HG03520 (cell line): ENCODE measurements at regions not wholly inside any gene's neighbourhood (a gene's known extent, or its start where the extent isn't known, plus 50 kb on each side); places are given as distances from the start of the nearest gene placed in this dataset.

Experiments used
- ATAC-seq: cut with Tn5 transposase; IDR thresholded peaks from one replicate; pipeline ENCODE4 v1.9.1; 2021; ENCODE audit warnings: mild to moderate bottlenecking, moderate library complexity; ENCODE audit not compliant: unreplicated experiment

DNA sequence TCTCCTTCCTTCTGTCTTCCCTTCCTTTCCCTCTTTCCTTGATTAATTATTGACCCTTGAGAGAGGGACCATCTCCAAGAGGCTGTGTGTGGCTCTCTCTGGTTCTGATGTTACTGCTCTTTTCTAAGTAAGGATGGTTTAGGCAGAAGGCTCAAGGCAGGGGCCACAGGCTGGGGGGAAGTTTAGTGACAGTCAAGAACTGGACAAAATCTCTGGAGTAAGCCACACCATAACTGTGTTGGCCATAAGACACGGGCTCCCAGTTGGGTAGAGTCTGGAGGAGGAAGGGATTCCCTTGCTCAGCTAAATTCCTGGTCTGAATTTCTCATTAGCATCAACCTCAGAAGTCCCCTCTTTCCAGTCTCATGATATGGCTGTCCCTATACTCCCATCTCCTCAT lies 74.7 kb downstream of the BUD13 start:
- ATAC-seq, result no peak

DNA sequence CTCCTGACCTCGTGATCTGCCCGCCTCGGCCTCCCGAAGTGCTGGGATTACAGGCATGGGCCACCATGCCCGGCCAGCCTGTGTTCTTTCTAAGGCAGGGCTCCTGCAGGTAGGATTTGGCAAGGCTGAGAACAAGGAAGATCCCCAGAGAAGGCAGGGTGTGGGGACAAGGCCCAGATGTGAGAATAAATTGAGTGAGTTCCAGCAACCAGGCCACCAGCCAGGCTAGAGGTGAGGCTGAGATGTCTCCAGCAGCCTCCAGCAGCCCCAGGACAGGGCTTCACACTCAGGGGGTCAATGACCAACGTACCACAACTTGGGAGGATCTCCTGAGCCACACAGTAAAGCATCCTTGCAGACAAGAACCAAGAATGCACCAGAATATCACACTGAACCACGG lies 75.1 kb downstream of the BUD13 start:
- no peak for ATAC-seq

DNA sequence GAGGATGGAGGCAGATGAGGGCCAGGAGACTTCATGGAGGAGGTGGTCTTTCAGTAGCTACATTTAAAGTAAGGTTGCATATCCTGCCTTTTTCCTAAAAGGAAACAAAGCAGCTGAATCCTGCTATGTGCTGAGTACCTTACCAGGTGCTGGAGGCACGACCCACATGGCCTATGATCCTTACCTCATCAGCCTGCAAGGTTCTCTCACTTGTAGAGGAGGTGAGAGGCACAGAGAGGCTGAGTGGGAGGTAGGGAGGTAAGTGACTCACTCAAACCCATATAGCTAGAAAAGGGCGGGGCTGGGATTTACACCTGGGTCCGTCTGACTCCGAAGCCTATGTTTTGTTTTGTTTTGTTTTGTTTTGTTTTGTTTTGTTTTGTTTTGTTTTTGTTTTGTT lies 75.8 kb downstream of the BUD13 start:
- no peak for ATAC-seq

DNA sequence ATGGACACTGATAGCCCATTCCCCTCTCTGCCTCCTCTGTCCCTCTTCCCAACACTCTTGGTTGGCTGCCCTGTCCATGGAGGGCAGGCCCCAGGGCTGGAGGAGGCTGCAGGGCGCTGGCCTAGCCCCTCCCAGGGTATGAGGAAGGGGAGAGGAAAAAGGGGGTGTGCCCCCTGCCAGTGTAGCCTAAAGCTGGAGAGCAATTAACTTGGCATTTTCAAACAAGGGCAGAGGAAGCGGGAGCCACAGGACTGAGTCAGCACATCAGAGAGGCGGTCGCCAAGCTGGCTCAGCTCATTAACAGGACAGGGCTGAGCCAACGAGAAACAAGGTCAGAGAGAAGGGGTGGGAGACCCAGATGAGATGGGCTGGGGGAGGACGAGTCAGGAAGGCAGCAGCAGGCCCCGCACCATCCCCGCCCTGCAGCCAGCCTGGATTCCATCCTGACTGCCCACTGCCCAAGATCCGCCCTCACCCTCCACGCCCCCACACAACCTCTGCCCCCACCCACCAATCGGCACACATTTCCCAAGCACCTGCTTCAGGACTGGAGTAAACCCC lies 76.3 kb downstream of the BUD13 start:
- no peak for ATAC-seq

DNA sequence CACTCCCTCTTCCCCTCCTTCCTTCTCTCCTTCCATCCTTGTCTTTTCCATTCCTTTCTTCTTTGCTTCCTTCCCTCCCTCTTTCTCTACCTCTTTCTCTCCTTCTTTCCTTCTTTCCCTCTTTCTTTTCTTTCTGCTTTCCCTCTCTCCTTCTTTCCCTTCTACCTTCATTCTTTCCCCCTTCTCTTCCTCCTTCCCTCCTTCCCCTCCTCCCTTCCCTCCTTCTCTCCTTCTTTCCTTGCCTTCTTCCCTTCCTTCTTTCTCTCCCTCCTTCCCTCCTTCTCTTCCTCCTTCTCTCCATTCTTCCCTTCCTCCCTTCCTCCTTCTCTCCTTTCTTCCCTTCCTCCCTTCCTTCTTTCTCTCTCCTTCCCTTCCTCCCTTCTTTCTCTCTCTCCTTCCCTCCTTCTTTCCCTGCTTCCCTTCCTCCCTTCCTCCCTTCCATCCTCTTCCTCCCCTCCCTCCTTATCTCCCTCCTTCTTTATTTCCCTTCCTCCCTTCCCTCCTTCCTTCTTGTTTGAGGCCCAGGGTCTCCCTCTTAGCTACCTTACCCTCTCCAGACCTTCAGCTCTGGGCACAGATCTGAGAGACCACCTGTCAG lies 77.0 kb downstream of the BUD13 start:
- no peak for ATAC-seq

DNA sequence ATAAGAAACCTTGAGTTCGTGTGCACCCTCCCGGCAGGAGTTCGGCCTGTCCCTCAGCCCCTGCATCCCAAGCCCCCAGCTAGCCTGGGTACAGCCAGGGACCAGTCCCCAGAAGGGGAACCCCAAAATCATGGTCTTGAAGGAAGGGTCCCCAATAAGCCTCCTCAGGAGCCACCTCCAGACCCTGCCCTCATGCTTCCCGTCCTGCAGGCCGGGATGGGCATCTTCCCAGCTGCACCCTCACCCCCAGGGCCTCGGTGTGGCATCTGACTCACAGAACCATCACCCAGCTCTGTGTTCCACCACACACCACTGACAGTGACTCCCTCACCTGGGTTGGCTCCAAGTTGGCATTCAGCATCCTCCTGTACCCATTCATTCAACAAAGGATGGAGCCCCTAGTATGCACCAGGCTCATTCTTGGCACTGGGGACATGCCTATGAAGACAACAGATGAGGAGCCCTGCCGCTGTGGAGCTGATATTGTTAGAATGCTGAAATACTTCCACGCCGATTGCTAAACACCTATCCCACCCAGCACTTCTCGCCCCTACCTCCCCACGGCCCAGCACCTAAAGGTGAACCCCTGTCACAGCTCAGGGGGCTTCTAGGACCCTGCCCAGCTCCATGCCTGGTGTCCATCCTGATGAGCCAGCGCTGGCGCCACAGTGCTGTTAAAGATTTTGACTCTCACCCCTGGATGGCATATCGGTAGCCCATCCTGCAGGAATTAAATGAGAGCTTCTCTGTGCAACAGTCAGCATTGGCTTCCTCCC lies 77.8 kb downstream of the BUD13 start:
- no peak for ATAC-seq

DNA sequence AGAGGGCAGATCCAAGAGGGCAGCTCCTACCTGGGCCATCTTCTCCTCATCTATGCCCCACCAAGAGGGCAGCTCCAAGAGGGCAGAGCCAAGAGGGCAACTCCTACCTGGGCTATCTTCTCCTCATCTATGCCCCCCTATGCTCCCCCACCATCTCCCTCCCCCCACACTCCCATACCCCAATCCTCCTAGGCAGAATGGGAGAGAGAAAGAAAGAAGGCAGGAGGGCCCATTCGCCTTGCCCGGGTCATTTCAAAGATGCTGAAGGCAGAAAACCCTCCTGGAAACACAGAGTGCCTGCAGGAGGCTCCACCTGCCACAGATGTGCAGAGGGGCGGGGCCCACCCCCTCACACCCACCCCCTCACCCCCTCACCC lies 78.5 kb downstream of the BUD13 start:
- ATAC-seq, result no peak

DNA sequence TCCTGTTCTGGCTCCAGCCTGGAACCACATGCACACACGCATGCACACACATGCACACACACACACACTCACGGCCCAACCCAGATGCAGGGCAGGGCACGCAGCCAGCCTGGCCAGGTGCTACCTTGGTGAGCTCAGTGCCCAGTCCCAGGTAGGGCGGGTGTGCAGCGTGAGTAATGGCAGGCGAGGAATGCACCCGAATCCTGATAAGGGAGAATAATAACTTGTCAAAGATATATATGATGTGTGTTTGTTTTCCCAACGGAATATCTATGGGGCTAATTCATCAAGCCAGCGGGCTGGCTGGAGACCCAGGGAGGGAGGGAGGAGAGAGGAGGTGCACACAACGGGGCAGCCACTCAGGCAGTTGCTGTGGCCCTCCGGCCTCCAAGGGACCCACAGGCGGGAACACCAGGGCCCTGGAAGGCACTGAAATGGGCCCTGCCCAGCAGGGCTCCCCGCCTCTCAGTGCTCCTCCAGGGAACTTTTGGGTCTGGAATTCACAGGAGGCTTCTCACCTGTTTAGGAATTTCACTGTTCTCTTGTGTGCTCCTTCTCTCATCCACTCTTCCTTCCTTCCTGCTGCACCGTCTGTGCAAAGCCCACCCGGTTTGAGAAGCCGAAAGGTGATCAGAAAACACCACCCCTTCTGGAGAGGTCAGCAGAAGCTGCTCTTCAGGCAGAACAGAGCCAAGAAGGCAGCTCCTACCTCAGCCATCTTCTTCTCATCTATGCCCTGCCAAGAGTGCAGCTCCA lies 79.0 kb downstream of the BUD13 start:
- ATAC-seq, result no peak

DNA sequence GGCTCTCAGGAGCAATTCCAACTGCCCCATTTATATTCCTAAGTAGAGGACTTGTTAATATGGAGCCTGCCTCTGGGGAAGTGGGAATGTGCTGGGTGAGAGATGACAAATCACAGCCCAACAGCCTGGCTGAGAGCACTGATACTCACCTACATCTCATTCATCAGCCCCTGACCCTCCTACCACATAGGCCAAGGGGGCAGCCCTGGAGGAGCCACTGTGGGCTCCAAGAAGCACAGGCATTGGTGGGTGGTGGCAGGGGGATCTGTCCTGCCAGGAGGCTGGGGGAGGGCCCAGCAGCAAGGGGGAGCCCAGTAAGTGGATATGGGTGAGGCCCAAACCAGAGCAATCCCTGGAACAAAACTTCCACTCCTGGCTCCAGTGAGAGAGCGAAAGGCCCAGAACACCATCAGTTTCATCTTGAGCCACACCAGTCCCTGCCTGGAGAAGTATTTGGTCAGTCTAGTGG lies 79.7 kb downstream of the BUD13 start:
- ATAC-seq, result no peak

DNA sequence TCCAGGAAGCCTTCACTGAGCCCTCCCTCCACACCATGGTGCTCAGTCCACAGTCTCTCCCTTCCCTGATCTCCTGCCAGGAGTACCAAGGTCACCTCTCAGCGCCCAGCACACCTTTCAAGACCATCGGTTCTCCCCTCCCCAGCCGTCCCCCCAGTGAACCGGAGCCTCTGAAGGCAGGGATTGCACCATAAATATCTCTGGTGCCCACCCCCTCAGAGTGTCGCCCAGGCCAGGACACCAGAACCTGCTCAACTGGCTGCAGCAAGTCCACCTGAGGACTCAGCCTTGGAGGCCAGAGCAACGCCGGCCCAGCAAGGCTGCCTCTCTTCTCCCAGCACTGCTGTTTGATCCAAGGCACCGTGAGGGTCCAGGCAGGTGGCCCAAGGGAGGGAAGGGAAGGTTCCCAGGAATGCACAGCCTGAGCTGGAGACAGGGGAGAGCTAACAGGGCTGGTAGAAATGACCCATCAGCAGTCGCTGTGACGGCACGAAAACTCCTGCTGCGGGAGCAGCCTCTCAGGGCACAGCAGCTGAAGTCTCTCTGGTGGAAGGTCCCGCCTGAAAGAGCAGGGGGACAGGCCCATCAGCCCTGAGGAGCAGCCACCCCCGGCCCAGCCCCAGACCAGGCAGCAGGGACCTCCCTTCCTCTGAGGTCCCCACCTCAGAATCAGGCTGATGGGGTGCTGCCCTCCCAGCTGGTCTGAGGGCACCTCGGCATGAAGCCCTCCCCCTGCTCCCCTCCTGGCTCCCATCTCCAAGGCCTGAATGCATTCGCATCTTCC lies 80.3 kb downstream of the BUD13 start:
- no peak for ATAC-seq

DNA sequence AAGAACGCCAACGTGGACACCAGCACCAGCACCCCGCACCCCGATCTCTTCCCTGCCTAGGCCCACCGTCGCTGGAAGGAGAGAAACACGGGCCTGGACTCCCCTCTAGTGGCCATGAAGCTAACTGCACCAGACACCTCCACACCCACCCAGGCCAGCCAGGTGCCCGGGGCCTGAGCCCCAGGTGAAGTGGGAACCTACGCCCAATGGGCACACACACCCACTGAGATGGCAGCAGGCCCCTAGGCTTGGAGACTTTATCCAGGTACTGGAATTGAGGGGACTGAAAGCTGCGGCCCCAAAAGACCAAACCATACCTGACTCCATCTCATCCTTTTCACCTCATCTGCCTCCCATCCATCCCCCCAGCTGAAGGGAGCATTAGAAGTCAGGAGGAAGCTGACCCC lies 81.0 kb downstream of the BUD13 start:
- no peak for ATAC-seq

DNA sequence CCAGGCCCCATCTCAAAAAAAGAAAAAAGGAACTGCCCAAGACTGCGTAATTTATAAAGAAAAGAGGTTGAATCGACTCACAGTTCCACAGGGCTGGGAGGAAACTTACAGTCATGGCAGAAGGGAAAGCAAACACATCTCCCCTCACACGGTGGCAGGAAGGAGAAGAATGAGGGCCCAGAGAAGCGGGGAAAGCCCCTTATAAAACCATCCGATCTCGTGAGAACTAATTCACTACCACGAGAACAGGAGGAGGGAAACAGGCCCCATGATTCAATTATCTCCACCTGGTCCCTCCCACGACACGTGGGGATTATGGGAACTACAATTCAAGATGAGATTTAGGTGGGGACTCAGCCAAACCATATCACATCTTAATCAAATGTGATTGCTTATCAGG lies 82.2 kb downstream of the BUD13 start:
- no peak for ATAC-seq

DNA sequence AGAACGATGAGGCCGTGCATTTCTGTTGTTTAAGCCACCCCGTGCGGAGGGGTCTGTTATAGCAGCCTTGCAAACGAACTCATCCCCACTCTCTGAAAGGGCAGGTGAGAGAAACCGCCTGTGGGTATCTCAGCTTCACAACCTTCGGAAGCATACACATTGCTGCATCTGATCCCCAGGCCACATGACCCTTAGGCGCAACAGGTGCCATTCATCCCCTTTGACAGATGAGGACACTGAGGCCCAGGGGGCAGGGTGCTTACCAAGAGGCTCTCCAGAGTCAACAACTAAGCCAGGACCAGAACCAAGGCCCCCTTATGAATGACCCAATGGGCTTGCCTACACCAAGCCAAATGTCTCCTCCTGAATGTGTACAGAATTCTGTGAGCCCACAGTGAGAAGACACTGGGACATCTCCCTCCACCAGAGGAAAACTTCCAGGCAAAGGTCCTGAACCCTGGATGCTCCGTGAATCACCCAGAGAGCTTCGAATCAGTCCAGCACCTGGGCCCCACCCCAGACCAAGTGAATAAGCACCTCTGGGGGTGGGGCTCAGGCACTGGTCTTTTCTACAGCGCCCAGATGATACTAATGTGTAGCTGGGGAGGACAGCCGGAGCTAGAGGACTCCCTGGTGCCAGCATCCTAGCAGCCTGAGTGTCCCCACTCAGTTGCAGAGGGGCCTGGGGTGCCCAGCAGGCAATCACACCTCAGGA lies 83.2 kb downstream of the BUD13 start:
- no peak for ATAC-seq

DNA sequence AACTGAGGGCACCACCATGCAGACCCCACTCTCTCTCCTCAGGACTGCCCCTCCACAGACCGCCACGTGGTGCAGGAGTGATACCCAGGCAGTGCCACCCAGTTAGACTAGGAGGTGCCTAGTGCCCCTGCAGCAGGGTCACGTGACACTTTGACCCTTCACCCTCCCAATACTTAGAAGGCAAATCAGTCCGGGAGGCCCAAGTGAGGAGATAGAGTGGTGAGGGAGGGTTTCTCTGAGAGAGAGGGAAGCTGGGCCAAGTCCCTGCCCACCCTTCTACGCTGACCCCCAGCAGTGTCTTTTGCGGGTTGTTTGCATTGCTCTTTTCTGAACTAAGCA lies 84.6 kb downstream of the BUD13 start:
- no peak for ATAC-seq

DNA sequence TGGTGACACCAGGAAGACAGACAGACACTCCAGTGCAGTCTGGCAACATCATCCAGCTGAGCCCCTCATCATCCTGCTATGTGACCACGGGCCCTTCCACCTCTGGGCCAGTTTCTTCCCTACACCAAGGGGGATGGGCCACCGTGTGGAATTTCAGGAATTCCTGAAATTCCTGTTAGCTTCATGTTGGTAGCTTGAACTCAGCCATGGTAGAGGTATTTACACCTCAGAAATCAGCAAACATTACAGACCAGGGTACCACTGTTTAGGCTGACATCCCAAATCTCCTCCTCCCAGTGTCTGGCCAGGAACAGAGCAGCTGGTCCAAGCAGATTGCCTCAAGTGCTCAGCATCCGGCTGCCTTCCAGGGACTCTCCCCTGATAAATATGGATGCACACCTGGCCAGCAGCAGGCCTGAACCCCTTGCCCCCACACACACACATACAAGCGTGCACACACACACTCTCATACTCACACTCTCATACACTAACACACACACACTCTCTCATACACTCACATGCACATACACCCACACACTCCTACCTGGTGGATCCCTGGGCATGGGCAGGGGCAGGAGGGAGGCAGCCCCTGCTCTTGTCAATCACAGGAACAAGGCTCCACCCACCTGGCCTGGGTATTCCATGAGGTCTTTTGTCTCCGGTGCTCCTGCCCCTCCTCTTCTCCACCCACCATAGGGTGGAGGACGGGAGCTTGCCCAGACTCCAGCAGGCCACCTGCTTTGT lies 85.2 kb downstream of the BUD13 start:
- no peak for ATAC-seq

DNA sequence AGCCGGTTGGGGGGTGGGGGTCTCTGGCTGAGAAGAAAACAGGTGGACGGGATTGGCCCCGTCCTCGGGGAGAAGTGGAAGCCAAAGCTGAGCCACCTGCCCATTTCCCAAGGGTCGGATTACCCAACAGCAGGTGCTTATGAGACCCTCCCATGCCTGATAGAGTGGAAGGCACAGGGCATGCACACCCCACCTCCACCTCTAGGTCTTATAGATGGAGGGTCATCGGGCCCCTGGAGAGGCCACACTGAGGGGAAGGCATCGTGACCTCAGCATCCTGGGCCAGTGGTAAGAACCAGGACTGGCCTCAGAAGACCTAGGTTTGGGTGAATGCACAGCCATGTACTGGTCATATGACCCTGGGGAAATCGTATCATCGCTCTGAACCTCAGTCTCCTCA lies 85.9 kb downstream of the BUD13 start:
- ATAC-seq, result no peak

DNA sequence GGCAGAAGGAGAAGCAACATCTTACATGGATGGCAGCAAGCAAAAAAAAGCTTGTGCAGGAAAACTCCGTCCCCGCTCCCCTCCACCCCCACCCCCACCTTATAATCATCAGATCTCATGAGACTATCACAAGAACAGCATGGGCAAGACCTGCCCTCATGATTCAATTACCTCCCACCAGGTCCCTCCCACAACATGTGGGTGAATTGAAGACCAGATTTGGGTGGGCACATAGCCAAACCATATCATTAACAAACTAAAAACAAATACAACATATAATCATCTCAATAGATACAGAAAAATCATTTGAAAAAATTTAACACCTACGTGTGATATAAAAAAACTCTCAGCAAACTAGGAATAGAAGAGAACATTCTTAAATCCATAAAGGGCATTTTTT lies 88.8 kb downstream of the BUD13 start:
- ATAC-seq, result no peak

DNA sequence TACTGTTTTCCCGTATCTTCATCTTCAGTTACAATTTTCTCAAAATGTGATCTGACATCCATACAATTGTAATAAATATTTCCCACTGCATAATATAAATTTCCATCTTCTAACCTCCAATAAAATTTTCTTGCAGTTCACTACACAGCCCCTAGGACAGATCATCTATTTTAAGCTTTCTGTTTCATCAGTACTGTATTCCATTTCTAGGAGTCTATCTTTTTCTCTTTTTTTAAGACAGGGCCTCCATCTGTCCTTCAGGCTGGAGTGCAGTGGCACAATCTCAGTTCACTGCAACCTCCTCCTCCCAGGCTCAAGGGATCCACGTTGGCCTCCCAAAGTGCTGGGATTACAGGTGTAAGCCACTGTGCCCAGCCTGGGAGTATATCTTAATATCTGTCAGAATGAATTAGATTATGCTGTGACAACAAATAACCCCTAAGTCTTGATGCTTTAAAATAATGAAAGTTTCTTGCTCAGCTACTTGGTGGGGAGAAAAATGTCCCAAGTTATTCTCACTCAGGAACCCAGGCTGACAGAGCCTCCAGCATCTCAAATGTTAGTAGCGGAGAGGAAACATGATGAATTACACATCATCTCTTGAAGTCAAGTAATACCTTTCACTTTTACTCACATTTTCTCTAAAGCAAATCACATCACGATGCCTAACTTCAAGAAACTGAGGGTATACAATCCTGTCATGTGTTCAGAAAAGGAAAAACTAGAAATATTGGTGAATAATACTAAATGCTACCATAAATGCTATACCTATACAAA lies 92.2 kb downstream of the BUD13 start:
- ATAC-seq, result no peak

DNA sequence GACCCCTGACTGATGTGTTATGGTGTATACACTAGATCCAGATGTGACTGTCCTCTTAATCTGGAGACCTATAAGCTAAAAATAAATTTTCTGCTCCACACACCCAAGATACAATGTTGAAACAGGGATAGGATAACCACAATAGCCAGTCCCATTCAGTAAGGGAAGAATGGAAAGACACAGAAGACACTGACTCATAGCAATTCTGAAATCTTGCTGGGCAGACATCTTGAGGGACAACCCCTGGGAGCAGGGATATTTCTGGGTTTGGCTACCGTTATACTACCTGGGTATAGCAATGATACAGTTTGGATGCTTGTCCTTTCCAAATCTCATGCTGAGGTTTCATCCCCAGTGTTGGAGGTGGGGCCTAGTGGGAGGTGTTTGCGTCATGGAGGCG lies 93.9 kb downstream of the BUD13 start:
- ATAC-seq, result no peak
